GM12878 (cell line): ENCODE measurements at regions not wholly inside any gene's neighbourhood (a gene's known extent, or its start where the extent isn't known, plus 50 kb on each side); places are given as distances from the start of the nearest gene placed in this dataset.

Source experiments
- ATAC-seq: fragments of 200-7000 bp; cut with Tn5 transposase; 3 replicates; pipeline ENCODE4 v1.9.1; 2020; ENCODE audit warnings: mild to moderate bottlenecking, moderate library complexity
- BruUV-seq: library from RNA; stranded (reverse); fragments of 400-500 nt; replicated peaks from 2 replicates; lab custom pipeline; 2021; lab: Mats Ljungman, UMichigan
- CTCF ChIA-PET: fragments of 300-600 bp; sonication (Branson Sonifier 250); formaldehyde crosslinking; extraction: SDS; loops from one replicate; lab custom pipeline; 2021; ENCODE audit warnings: inconsistent platforms; lab: Yijun Ruan, JAX
- POLR2A ChIA-PET: fragments of 350-600 bp; formaldehyde crosslinking; extraction: SDS; loops from one replicate; lab custom pipeline; 2021; ENCODE audit warnings: inconsistent platforms; lab: Charles Lee
- RAD21 ChIA-PET: fragments of 300-600 bp; sonication (Branson Sonifier 250); formaldehyde crosslinking; loops from one replicate; lab custom pipeline; 2023; ENCODE audit warnings: antibody characterized with exemption; ENCODE audit not compliant: unreplicated experiment; lab: Charles Lee
- SMC1A ChIA-PET: fragments of 300-600 bp; sonication (Branson Sonifier 250); formaldehyde crosslinking; loops from one replicate; lab custom pipeline; 2023; ENCODE audit not compliant: unreplicated experiment, uncharacterized antibody; lab: Charles Lee
- DNase-seq: peaks from one replicate; pipeline ENCODE4 v3.0.0-alpha.2; 2011; ENCODE audit warnings: low read depth, low spot score
- FAIRE-seq: peaks from 3 replicates; lab custom pipeline; 2011; peaks lifted over from hg19 to GRCh38; lab: Jason Lieb, UNC
- H2AFZ ChIP-seq: 2 replicates; pipeline ENCODE4 v1.6.0; 2011; ENCODE audit warnings: low read depth, low read length, control low read depth; ENCODE audit not compliant: control insufficient read depth
- H3K27ac ChIP-seq: 2 replicates; pipeline ENCODE4 v1.5.1; 2011; ENCODE audit warnings: control low read depth; ENCODE audit not compliant: control insufficient read depth, insufficient read depth
- H3K27me3 ChIP-seq, 2 experiments: replicated peaks in 1 of 2; 2 replicates each; pipeline versions ENCODE4 v1.6.0 to v1.6.1; 2011; ENCODE audit warnings: low read length in 1 of 2; ENCODE audit not compliant: control insufficient read depth in 2 of 2, insufficient read depth in 2 of 2
- H3K36me3 ChIP-seq, 2 experiments: 2 replicates each; pipeline ENCODE4 v1.5.1; 2011; ENCODE audit warnings: low read length in 1 of 2; ENCODE audit not compliant: control insufficient read depth in 2 of 2, insufficient read depth in 2 of 2
- H3K4me1 ChIP-seq: 2 replicates; pipeline ENCODE4 v1.6.1; 2011; ENCODE audit warnings: mild to moderate bottlenecking, low read length, moderate library complexity, mixed read lengths; ENCODE audit not compliant: control insufficient read depth, insufficient read depth
- H3K4me2 ChIP-seq: 2 replicates; pipeline ENCODE4 v1.6.0; 2011; ENCODE audit warnings: control low read depth; ENCODE audit not compliant: control insufficient read depth, insufficient read depth
- H3K4me3 ChIP-seq: fragments of 200-600 bp; sonication (generic); 2 replicates; pipeline ENCODE4 v1.5.1; 2016
- H3K79me2 ChIP-seq: 2 replicates; pipeline ENCODE4 v1.6.0; 2011; ENCODE audit warnings: low read length; ENCODE audit not compliant: control insufficient read depth, insufficient read depth
- H3K9ac ChIP-seq: 2 replicates; pipeline ENCODE4 v1.8.0; 2011; ENCODE audit warnings: low read length, control low read depth, mixed read lengths; ENCODE audit not compliant: control insufficient read depth, insufficient read depth
- H3K9me3 ChIP-seq: replicated peaks from 3 replicates; pipeline ENCODE4 v1.5.1; 2011; ENCODE audit warnings: mild to moderate bottlenecking, low read length; ENCODE audit not compliant: control insufficient read depth, insufficient read depth
- H4K20me1 ChIP-seq: 2 replicates; pipeline ENCODE4 v1.6.0; 2011; ENCODE audit not compliant: control insufficient read depth, insufficient read depth
- ASH2L ChIP-seq: fragments of 300-600, 200-600 bp; sonication (generic); IDR thresholded peaks from 2 replicates; pipeline ENCODE4 v1.6.1; 2017; ENCODE audit warnings: low read depth, mild to moderate bottlenecking, borderline replicate concordance
- CBX3 ChIP-seq: fragments of 200-600 bp; sonication (generic); IDR thresholded peaks from 2 replicates; pipeline ENCODE4 v1.6.1; 2016; ENCODE audit warnings: low read depth, borderline replicate concordance
- CREM ChIP-seq: IDR thresholded peaks from 2 replicates; pipeline ENCODE4 v1.6.1; 2014; ENCODE audit warnings: antibody characterized with exemption, low read depth
- ETV6 ChIP-seq, 2 experiments: fragments of 450-650 bp in 1 of 2; IDR thresholded peaks in 1 of 2; conservative IDR thresholded peaks in 1 of 2; 2 replicates each; pipeline ENCODE4 v1.6.1; 2014; ENCODE audit warnings: antibody characterized with exemption in 1 of 2, borderline replicate concordance in 1 of 2, low read depth in 1 of 2, mild to moderate bottlenecking in 1 of 2, moderate library complexity in 1 of 2
- JUNB ChIP-seq: IDR thresholded peaks from 2 replicates; pipeline ENCODE4 v1.6.1; 2016; ENCODE audit warnings: antibody characterized with exemption, mild to moderate bottlenecking
- NFXL1 ChIP-seq: fragments of 450-650 bp; IDR thresholded peaks from 2 replicates; pipeline ENCODE4 v1.6.1; 2017; ENCODE audit warnings: antibody characterized with exemption, mild to moderate bottlenecking, borderline replicate concordance
- NR2C1 ChIP-seq: fragments of 450-650 bp; IDR thresholded peaks from 2 replicates; pipeline ENCODE4 v1.6.1; 2017; ENCODE audit warnings: antibody characterized with exemption, mild to moderate bottlenecking, moderate library complexity
- PAX5 ChIP-seq: IDR thresholded peaks from 2 replicates; pipeline ENCODE4 v1.6.1; 2011; ENCODE audit warnings: low read depth, low read length, borderline replicate concordance
- SP1 ChIP-seq: IDR thresholded peaks from one replicate; pipeline ENCODE4 v1.6.1; 2011; ENCODE audit warnings: low read depth, low read length
- SREBF1 ChIP-seq: IDR thresholded peaks from 2 replicates; pipeline ENCODE4 v1.6.1; 2012; ENCODE audit warnings: mild to moderate bottlenecking, low read length
- TBL1XR1 ChIP-seq: IDR thresholded peaks from 2 replicates; pipeline ENCODE4 v1.6.1; 2012; ENCODE audit warnings: low read depth, low read length, improper control_type of control experiment
- TCF12 ChIP-seq: IDR thresholded peaks from 2 replicates; pipeline ENCODE4 v1.6.1; 2011; ENCODE audit warnings: low read depth, mild to moderate bottlenecking, low read length
- ZNF274 ChIP-seq: IDR thresholded peaks from one replicate; pipeline ENCODE4 v1.8.0; 2011; ENCODE audit not compliant: insufficient read length, insufficient read depth
- ZNF592 ChIP-seq: fragments of 450-650 bp; IDR thresholded peaks from 2 replicates; pipeline ENCODE4 v1.6.1; 2017; ENCODE audit warnings: mild to moderate bottlenecking, moderate library complexity
- WGBS: methylation state at CpG from one replicate; pipeline ENCODE4 v1.1.6; 2016; ENCODE audit warnings: low lambda C conversion rate; ENCODE audit not compliant: insufficient replicate concordance, insufficient coverage; ENCODE audit errors: missing lambda C conversion rate; 5-methylcytosine and 5-hydroxymethylcytosine counted together
- in situ Hi-C: fragments of 300-500 bp; cut with MboI; formaldehyde crosslinking; loops from 9 replicates; pipeline ENCODE4 v1.14.3; 2018; ENCODE audit warnings: mixed read lengths
- intact Hi-C: fragments of 100-400 bp; cut with micrococcal nuclease; formaldehyde crosslinking; loops from one replicate; pipeline ENCODE4 v1.14.2; 2022; ENCODE audit not compliant: unreplicated experiment
- TF ChIP-seq, protein P1 (sequence below), 3 experiments: IDR thresholded peaks in 2 of 3; conservative IDR thresholded peaks in 1 of 3; 2 replicates each; pipeline ENCODE4 v1.5.1; 2011; ENCODE audit warnings: low read depth in 3 of 3, low read length in 3 of 3, mild to moderate bottlenecking in 3 of 3, control low read depth in 2 of 3, moderate library complexity in 2 of 3, inconsistent platforms in 1 of 3, mixed read lengths in 1 of 3; ENCODE audit not compliant: control insufficient read depth in 2 of 3, insufficient read depth in 1 of 3; ENCODE audit errors: extremely low read depth in 1 of 3
- TF ChIP-seq, protein P2 (sequence below): fragments of 450-650 bp; IDR thresholded peaks from 2 replicates; pipeline ENCODE4 v1.6.1; 2017; ENCODE audit warnings: mild to moderate bottlenecking

GRCh38 chr14:46550836-46551235, 100.7 kb downstream of the RPL10L start:
- Histone ChIP-seq H3K27ac (no peak overlapping the region), H3K79me2 (no peaks in the 10 kb centered on the region), H3K4me1 (no peaks in the 10 kb centered on the region), H3K4me3 (no peak overlapping the region), H2AFZ (no peak overlapping the region), H3K36me3 (no peaks in the 10 kb centered on the region), H3K9me3 (no peaks in the 10 kb centered on the region), H4K20me1 (no peaks in the 10 kb centered on the region), H3K9ac (no peak overlapping the region), H3K4me2 (no peak overlapping the region), H3K27me3 (no peaks in the 10 kb centered on the region)
- intact Hi-C loops (no loop called here), in situ Hi-C loops (no loop called here)
- ChIA-PET RAD21 (no interaction called here), CTCF (interaction anchor here (1.6 kb wide), 1 partner anchor 30 kb away, joined by 6 read pairs; no protein-coding TSS in a partner anchor), POLR2A (no interaction called here), SMC1A (interaction anchor here (0.8 kb wide), 1 partner anchor 12 kb away, joined by 3 read pairs; no protein-coding TSS in a partner anchor)
- FAIRE-seq: no peak
- DNase-seq: no peak
- TF ChIP-seq TCF12: no peak
- no peak for TF ChIP-seq ASH2L
- TF ChIP-seq CBX3: no peak
- no peak for TF ChIP-seq ZNF592
- TF ChIP-seq, protein P1, sequence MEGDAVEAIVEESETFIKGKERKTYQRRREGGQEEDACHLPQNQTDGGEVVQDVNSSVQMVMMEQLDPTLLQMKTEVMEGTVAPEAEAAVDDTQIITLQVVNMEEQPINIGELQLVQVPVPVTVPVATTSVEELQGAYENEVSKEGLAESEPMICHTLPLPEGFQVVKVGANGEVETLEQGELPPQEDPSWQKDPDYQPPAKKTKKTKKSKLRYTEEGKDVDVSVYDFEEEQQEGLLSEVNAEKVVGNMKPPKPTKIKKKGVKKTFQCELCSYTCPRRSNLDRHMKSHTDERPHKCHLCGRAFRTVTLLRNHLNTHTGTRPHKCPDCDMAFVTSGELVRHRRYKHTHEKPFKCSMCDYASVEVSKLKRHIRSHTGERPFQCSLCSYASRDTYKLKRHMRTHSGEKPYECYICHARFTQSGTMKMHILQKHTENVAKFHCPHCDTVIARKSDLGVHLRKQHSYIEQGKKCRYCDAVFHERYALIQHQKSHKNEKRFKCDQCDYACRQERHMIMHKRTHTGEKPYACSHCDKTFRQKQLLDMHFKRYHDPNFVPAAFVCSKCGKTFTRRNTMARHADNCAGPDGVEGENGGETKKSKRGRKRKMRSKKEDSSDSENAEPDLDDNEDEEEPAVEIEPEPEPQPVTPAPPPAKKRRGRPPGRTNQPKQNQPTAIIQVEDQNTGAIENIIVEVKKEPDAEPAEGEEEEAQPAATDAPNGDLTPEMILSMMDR (IDR thresholded peaks at IDR 0.05 in 2 of 3, conservative IDR thresholded peaks at IDR 0.05 in 1 of 3; ENCODE audit: control insufficient read depth in 2 of 3, extremely low read depth in 1 of 3, insufficient read depth in 1 of 3, low read depth in 3 of 3, low read length in 3 of 3): no peak
- no peak for TF ChIP-seq CREM
- TF ChIP-seq NR2C1: no peak
- TF ChIP-seq TBL1XR1: no peak
- TF ChIP-seq JUNB: no peak
- TF ChIP-seq SP1: no peak
- TF ChIP-seq NFXL1: no peak
- TF ChIP-seq, protein P2, sequence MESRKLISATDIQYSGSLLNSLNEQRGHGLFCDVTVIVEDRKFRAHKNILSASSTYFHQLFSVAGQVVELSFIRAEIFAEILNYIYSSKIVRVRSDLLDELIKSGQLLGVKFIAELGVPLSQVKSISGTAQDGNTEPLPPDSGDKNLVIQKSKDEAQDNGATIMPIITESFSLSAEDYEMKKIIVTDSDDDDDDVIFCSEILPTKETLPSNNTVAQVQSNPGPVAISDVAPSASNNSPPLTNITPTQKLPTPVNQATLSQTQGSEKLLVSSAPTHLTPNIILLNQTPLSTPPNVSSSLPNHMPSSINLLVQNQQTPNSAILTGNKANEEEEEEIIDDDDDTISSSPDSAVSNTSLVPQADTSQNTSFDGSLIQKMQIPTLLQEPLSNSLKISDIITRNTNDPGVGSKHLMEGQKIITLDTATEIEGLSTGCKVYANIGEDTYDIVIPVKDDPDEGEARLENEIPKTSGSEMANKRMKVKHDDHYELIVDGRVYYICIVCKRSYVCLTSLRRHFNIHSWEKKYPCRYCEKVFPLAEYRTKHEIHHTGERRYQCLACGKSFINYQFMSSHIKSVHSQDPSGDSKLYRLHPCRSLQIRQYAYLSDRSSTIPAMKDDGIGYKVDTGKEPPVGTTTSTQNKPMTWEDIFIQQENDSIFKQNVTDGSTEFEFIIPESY: no peak
- TF ChIP-seq ZNF274: no peak
- TF ChIP-seq PAX5: no peak
- no peak for TF ChIP-seq SREBF1
- no peak for TF ChIP-seq ETV6 (conservative IDR thresholded peaks at IDR 0.05 in 1 of 2, IDR thresholded peaks at IDR 0.05 in 1 of 2; ENCODE audit: borderline replicate concordance in 1 of 2, low read depth in 1 of 2)
- no TSS peak for BruUV-seq
- 37% methylated on average over 9 of the region's 9 CpGs for WGBS
- ATAC-seq: no peak
